A549 (cell line): ENCODE measurements at regions not wholly inside any gene's neighbourhood (a gene's known extent, or its start where the extent isn't known, plus 50 kb on each side); places are given as distances from the start of the nearest gene placed in this dataset.
A peak's percentile ranks its signal among the peaks of the same experiment; 100 is the strongest.

ENCODE experiments used
- ATAC-seq, 2 experiments: fragments of 200-7000 bp in 1 of 2; fragments of >200 bp in 1 of 2; cut with Nextera tagmentation in 1 of 2; cut with Tn5 transposase in 1 of 2; 3 replicates each; pipeline versions ENCODE4 v1.8.0 to v1.9.1; 2018 to 2020; ENCODE audit warnings: mild to moderate bottlenecking in 1 of 2, moderate library complexity in 1 of 2
- CTCF ChIA-PET: fragments of 300-600 bp; sonication (Branson Sonifier 250); formaldehyde crosslinking; extraction: SDS; loops from one replicate; lab custom pipeline; 2021; ENCODE audit warnings: antibody characterized with exemption, inconsistent platforms; lab: Yijun Ruan, JAX
- POLR2A ChIA-PET: fragments of 350-600 bp; formaldehyde crosslinking; extraction: SDS; loops from one replicate; lab custom pipeline; 2021; ENCODE audit warnings: antibody characterized with exemption, inconsistent platforms; lab: Yijun Ruan, JAX
- DNase-seq, 2 experiments: peaks; one replicate each; pipeline versions ENCODE4 v3.0.0 to v3.0.0-alpha.2; 2011 to 2016; ENCODE audit warnings: low read depth in 1 of 2, low spot score in 1 of 2
- FAIRE-seq: peaks from 2 replicates; lab custom pipeline; 2011; peaks lifted over from hg19 to GRCh38; lab: Jason Lieb, UNC
- H3K27ac ChIP-seq, 2 experiments: fragments of >200 bp; sonication (Bioruptor Twin); formaldehyde crosslinking; 3 replicates each; pipeline ENCODE4 v1.5.1; 2016 to 2017
- H3K4me1 ChIP-seq: fragments of >200 bp; sonication (Bioruptor Twin); formaldehyde crosslinking; 3 replicates; pipeline ENCODE4 v1.6.1; 2016
- H3K4me2 ChIP-seq: fragments of >200 bp; sonication (Bioruptor Twin); formaldehyde crosslinking; 3 replicates; pipeline ENCODE4 v1.6.1; 2016
- H3K4me3 ChIP-seq: fragments of >200 bp; sonication (Bioruptor Twin); formaldehyde crosslinking; 3 replicates; pipeline ENCODE4 v1.5.1; 2016
- H3K9me3 ChIP-seq: fragments of >200 bp; sonication (Bioruptor Twin); formaldehyde crosslinking; 3 replicates; pipeline ENCODE4 v1.6.1; 2016
- BCL3 ChIP-seq: fragments of >200 bp; sonication (Bioruptor Twin); formaldehyde crosslinking; IDR thresholded peaks from 3 replicates; pipeline ENCODE4 v1.6.1; 2016
- CBX8 ChIP-seq: fragments of 200-600 bp; sonication (generic); IDR thresholded peaks from 2 replicates; pipeline ENCODE4 v1.6.1; 2016
- CEBPB ChIP-seq, 2 experiments: fragments of >200 bp in 1 of 2; sonication (Bioruptor Twin) in 1 of 2; formaldehyde crosslinking in 1 of 2; IDR thresholded peaks; 2 replicates each; pipeline ENCODE4 v1.6.1; 2012 to 2016
- CHD4 ChIP-seq: fragments of 200-600 bp; sonication (generic); IDR thresholded peaks from 2 replicates; pipeline ENCODE4 v1.6.1; 2016; ENCODE audit warnings: antibody characterized with exemption, mild to moderate bottlenecking, borderline replicate concordance
- EHF ChIP-seq: fragments of 250-450 bp; sonication (Bioruptor Pico); IDR thresholded peaks from 2 replicates; pipeline ENCODE4 v1.5.0; 2020; ENCODE audit warnings: mild to moderate bottlenecking
- EHMT2 ChIP-seq: fragments of 200-600 bp; sonication (generic); IDR thresholded peaks from 2 replicates; pipeline ENCODE4 v1.6.1; 2016; ENCODE audit warnings: antibody characterized with exemption, low read depth, mild to moderate bottlenecking, moderate library complexity
- ELK1 ChIP-seq: fragments of 150-350 bp; IDR thresholded peaks from 2 replicates; pipeline ENCODE4 v1.6.1; 2014; ENCODE audit warnings: low read depth, mild to moderate bottlenecking, low read length
- ESRRA ChIP-seq: fragments of 150-350 bp; IDR thresholded peaks from 2 replicates; pipeline ENCODE4 v1.6.1; 2014; ENCODE audit warnings: mild to moderate bottlenecking, low read length, borderline replicate concordance
- HES2 ChIP-seq: fragments of >200 bp; sonication (Bioruptor Twin); formaldehyde crosslinking; IDR thresholded peaks from 2 replicates; pipeline ENCODE4 v1.6.1; 2016
- HEYL ChIP-seq: fragments of 250-450 bp; sonication (Bioruptor Pico); IDR thresholded peaks from 2 replicates; pipeline ENCODE4 v1.8.0; 2021; ENCODE audit warnings: mild to moderate bottlenecking, moderate library complexity
- HOXA7 ChIP-seq: fragments of 250-450 bp; sonication (Bioruptor Pico); IDR thresholded peaks from 2 replicates; pipeline ENCODE4 v1.5.0; 2020; ENCODE audit warnings: mild to moderate bottlenecking, moderate library complexity
- HOXB5 ChIP-seq: fragments of 250-450 bp; sonication (Bioruptor Pico); IDR thresholded peaks from 2 replicates; pipeline ENCODE4 v1.5.0; 2020; ENCODE audit warnings: mild to moderate bottlenecking, moderate library complexity
- JUN ChIP-seq, 2 experiments: fragments of >200 bp; sonication (Bioruptor Twin); formaldehyde crosslinking; IDR thresholded peaks; 2 replicates in 1 of 2; 3 replicates in 1 of 2; pipeline ENCODE4 v1.6.1; 2016 to 2017
- MAX ChIP-seq: IDR thresholded peaks from 2 replicates; pipeline ENCODE4 v1.6.1; 2012
- PBX3 ChIP-seq: IDR thresholded peaks from 2 replicates; pipeline ENCODE4 v1.6.1; 2012
- PHF8 ChIP-seq: fragments of 200-600 bp; sonication (generic); IDR thresholded peaks from 2 replicates; pipeline ENCODE4 v1.6.1; 2016; ENCODE audit warnings: low read depth, mild to moderate bottlenecking, antibody characterized with exemption, moderate library complexity, borderline replicate concordance
- POLR2A ChIP-seq: IDR thresholded peaks from 2 replicates; pipeline ENCODE4 v1.6.1; 2012; ENCODE audit warnings: mild to moderate bottlenecking, low read length
- RARB ChIP-seq: fragments of 250-450 bp; sonication (Bioruptor Pico); IDR thresholded peaks from 2 replicates; pipeline ENCODE4 v1.8.0; 2021; ENCODE audit warnings: mild to moderate bottlenecking, moderate library complexity
- RCOR1 ChIP-seq: fragments of 150-350 bp; IDR thresholded peaks from 2 replicates; pipeline ENCODE4 v1.6.1; 2014; ENCODE audit warnings: antibody characterized with exemption, low read length, low read depth
- RFX5 ChIP-seq: fragments of 450-650 bp; IDR thresholded peaks from 2 replicates; pipeline ENCODE4 v1.7.1; 2014; ENCODE audit warnings: antibody characterized with exemption, mild to moderate bottlenecking, moderate library complexity
- SREBF2 ChIP-seq: fragments of 450-650 bp; IDR thresholded peaks from 2 replicates; pipeline ENCODE4 v1.6.1; 2014; ENCODE audit warnings: mild to moderate bottlenecking, moderate library complexity
- TFCP2L1 ChIP-seq: fragments of 250-450 bp; sonication (Bioruptor Pico); IDR thresholded peaks from 2 replicates; pipeline ENCODE4 v1.5.0; 2021; ENCODE audit warnings: mild to moderate bottlenecking
- USF2 ChIP-seq: fragments of 450-650 bp; IDR thresholded peaks from 2 replicates; pipeline ENCODE4 v1.6.1; 2014; ENCODE audit warnings: antibody characterized with exemption
- ZC3H11A ChIP-seq: fragments of 450-650 bp; IDR thresholded peaks from 2 replicates; pipeline ENCODE4 v1.6.1; 2014; ENCODE audit warnings: antibody characterized with exemption, mild to moderate bottlenecking
- whole genome bisulfite sequencing: methylation state at CpG from one replicate; pipeline ENCODE4 v1.1.6; 2017; ENCODE audit errors: missing lambda C conversion rate; 5-methylcytosine and 5-hydroxymethylcytosine counted together

GRCh38 chr5:2663489-2663888 lies 88.0 kb downstream of the IRX2 start:
- no peaks in the 10 kb centered on the region for H3K9me3 ChIP-seq
- ATAC-seq (no peak), DNase-seq (no peak), FAIRE-seq (no peak)
- ChIA-PET CTCF (no interaction called here), POLR2A (no interaction called here)
- no peak overlapping the region for H3K4me3 ChIP-seq
- H3K4me1 ChIP-seq = no peaks in the 10 kb centered on the region
- WGBS = 4% methylated on average over 3 of the region's 3 CpGs
- H3K27ac ChIP-seq = no peak overlapping the region
- no peak overlapping the region for H3K4me2 ChIP-seq
- TF ChIP-seq HES2 (no peak), USF2 (no peak), ZC3H11A (no peak), CHD4 (no peak), ELK1 (no peak), HOXB5 (CRISPR knock-in tag) (no peak), HOXA7 (CRISPR knock-in tag) (no peak), RFX5 (no peak), POLR2A (no peak), EHF (CRISPR knock-in tag) (no peak), EHMT2 (no peak), ESRRA (no peak), MAX (no peak), HEYL (CRISPR knock-in tag) (no peak), RARB (CRISPR knock-in tag) (no peak), PBX3 (no peak)

- FAIRE-seq (no peak), ATAC-seq (no peak), DNase-seq (no peak)
- no peaks in the 10 kb centered on the region for H3K4me1 ChIP-seq
- no peaks in the 10 kb centered on the region for H3K9me3 ChIP-seq
- no peak overlapping the region for H3K4me2 ChIP-seq
- TF ChIP-seq CBX8 (peak; percentile 66; the same call in 1 of the 2 replicates), PHF8 (no peak)
- H3K4me3 ChIP-seq = no peak overlapping the region
- no peak overlapping the region for H3K27ac ChIP-seq
- ChIA-PET POLR2A (no interaction called here), CTCF (no interaction called here)
- 6% methylated on average over 8 of the region's 8 CpGs for WGBS
These were observed 91.2 kb downstream of the IRX2 start for GRCh38 chr5:2660315-2660714.

- Histone ChIP-seq H3K4me3 (no peak overlapping the region), H3K4me2 (no peak overlapping the region), H3K9me3 (no peaks in the 10 kb centered on the region), H3K4me1 (no peaks in the 10 kb centered on the region), H3K27ac (no peak overlapping the region)
- ATAC-seq (no peak), DNase-seq (no peak), FAIRE-seq (no peak)
- WGBS = 46% methylated on average over 18 of the region's 18 CpGs
- TF ChIP-seq CEBPB (IDR thresholded peaks at IDR 0.05) (no peak), SREBF2 (no peak), JUN (IDR thresholded peaks at IDR 0.05) (no peak), RARB (CRISPR knock-in tag) (no peak), TFCP2L1 (CRISPR knock-in tag) (no peak), ZC3H11A (no peak), BCL3 (no peak), RCOR1 (no peak)
- POLR2A ChIA-PET = no interaction called here
- CTCF ChIA-PET = no interaction called here
These were observed 92.5 kb downstream of the IRX2 start for GRCh38 chr5:2658881-2659470.
